ENCODE measurements at regions not wholly inside any gene's neighbourhood (a gene's known extent, or its start where the extent isn't known, plus 50 kb on each side); places are given as distances from the start of the nearest gene placed in this dataset.
"Not testable (repeated sequence)": the region's sequence is repeated elsewhere in the genome, so short reads cannot be mapped to it uniquely, and the experiment has no call there.

- ATAC-seq (no peak), DNase-seq (no peak)
- Mint-ChIP-seq H3K9me3 (no peaks in the 10 kb centered on the region), H3K4me3 (no peak overlapping the region), H3K27ac (no peak overlapping the region), H3K27me3 (peaks cover 24% of the 10 kb centered on the region), H3K4me1 (no peaks in the 10 kb centered on the region)
Observed at GRCh38 chr10:9301554-9301953, 1247.1 kb downstream of the GATA3 start.

DNA sequence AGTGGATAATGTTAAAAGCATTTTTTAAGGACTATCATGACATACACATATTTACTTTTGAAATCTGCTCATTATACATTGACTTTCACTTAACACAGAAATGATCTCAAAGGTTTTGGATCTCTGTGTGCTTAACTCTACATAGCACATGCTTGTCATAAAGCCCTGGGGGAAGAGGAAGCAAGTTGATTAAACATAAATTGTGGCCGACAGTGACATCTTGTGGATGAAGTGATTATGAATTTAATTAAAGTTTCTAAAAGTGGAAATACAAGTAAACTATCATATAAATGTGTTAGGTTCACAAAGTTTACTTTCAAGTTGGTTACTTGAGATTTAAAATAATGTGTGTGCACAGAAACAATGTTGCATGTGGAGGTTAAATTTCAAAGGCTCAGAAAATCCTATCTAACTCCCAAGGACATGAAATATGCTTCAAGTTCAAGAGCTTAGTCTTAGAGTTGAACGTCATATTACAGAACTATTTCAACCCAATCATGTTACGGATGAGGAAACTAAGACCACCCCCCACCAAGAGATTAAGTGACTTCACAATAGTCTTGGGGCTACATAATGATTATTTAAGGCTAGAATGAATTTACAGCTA is 1247.8 kb downstream of the GATA3 start:
- Mint-ChIP-seq H3K4me3 (no peak overlapping the region), H3K27me3 (peaks cover 21% of the 10 kb centered on the region), H3K4me1 (no peaks in the 10 kb centered on the region), H3K27ac (no peak overlapping the region), H3K9me3 (no peaks in the 10 kb centered on the region)
- peak; percentile 48 for ATAC-seq
- no peak for DNase-seq

GRCh38 chr10:9305018-9305655 is 1250.6 kb downstream of the GATA3 start:
- Mint-ChIP-seq H3K4me3 (no peak overlapping the region), H3K27me3 (peaks cover 21% of the 10 kb centered on the region), H3K27ac (no peak overlapping the region), H3K9me3 (no peaks in the 10 kb centered on the region), H3K4me1 (no peaks in the 10 kb centered on the region)
- DNase-seq, result no peak
- no peak for ATAC-seq

GRCh38 chr10:9311702-9312499 is 1257.4 kb downstream of the GATA3 start:
- Mint-ChIP-seq H3K4me3 (no peak overlapping the region), H3K27me3 (peaks cover 11% of the 10 kb centered on the region), H3K27ac (no peak overlapping the region), H3K4me1 (no peaks in the 10 kb centered on the region), H3K9me3 (no peaks in the 10 kb centered on the region)
- ATAC-seq (no peak), DNase-seq (no peak)

GRCh38 chr10:9315292-9315691 is 1260.8 kb downstream of the GATA3 start:
- ATAC-seq, result no peak
- Mint-ChIP-seq H3K27me3 (peaks cover 11% of the 10 kb centered on the region), H3K27ac (no peak overlapping the region), H3K9me3 (no peaks in the 10 kb centered on the region), H3K4me1 (no peaks in the 10 kb centered on the region), H3K4me3 (no peak overlapping the region)
- DNase-seq, result no peak

GRCh38 chr10:9331583-9332008 is 1277.1 kb downstream of the GATA3 start:
- Mint-ChIP-seq H3K4me1 (no peaks in the 10 kb centered on the region), H3K27me3 (peaks cover 44% of the 10 kb centered on the region), H3K27ac (no peak overlapping the region), H3K9me3 (no peaks in the 10 kb centered on the region), H3K4me3 (no peak overlapping the region)
- DNase-seq (no peak), ATAC-seq (no peak)

GRCh38 chr10:9334270-9334669 is 1279.8 kb downstream of the GATA3 start:
- H3K4me1 Mint-ChIP-seq, result no peaks in the 10 kb centered on the region
- ATAC-seq (no peak), DNase-seq (no peak)
- no peaks in the 10 kb centered on the region for H3K9me3 Mint-ChIP-seq
- no peak overlapping the region for H3K4me3 Mint-ChIP-seq
- peaks cover 35% of the 10 kb centered on the region for H3K27me3 Mint-ChIP-seq
- H3K27ac Mint-ChIP-seq, result no peak overlapping the region

DNA sequence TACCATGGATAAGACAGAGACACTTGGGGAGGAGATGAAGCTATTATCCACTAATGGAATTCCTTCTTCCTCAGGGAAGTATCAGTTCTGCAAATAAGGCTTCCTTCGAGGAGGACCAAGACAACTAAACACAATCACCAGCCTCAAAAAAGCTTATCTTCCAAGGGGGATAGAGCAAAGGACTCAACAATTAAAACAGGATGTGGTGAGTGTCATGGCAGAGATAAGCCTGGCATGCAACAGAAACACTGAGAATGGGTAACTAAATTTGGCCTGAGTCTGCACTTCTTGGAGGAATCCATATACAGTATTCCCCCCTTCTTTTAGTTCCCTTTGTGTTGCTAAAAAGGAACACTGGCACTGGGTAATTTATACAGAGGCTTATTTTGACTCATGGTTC is 1285.2 kb downstream of the GATA3 start:
- ATAC-seq (no peak), DNase-seq (no peak)
- Mint-ChIP-seq H3K27ac (peak overlapping the region in 1 of 2 donors; percentile 17), H3K4me1 (no peaks in the 10 kb centered on the region), H3K27me3 (peaks cover 13% of the 10 kb centered on the region), H3K4me3 (no peak overlapping the region), H3K9me3 (no peaks in the 10 kb centered on the region)

- no peaks in the 10 kb centered on the region for H3K4me1 Mint-ChIP-seq
- ATAC-seq (no peak), DNase-seq (no peak)
- peaks cover 16 to 18% of the 10 kb centered on the region in 2 donors for H3K9me3 Mint-ChIP-seq
- no peak overlapping the region for H3K27ac Mint-ChIP-seq
- peaks cover 7% of the 10 kb centered on the region for H3K27me3 Mint-ChIP-seq
- H3K4me3 Mint-ChIP-seq, result no peak overlapping the region
Observed at GRCh38 chr10:9342885-9343570, 1288.5 kb downstream of the GATA3 start.

- not testable (repeated sequence) for H3K4me3 Mint-ChIP-seq, H3K4me1 Mint-ChIP-seq, DNase-seq, H3K27me3 Mint-ChIP-seq, ATAC-seq
- Mint-ChIP-seq H3K9me3 (peaks cover 18 to 19% of the 10 kb centered on the region in 2 donors), H3K27ac (peak overlapping the region in 1 of 2 donors; percentile 2)
Observed at GRCh38 chr10:9347933-9348332, 1293.4 kb downstream of the GATA3 start.

DNA sequence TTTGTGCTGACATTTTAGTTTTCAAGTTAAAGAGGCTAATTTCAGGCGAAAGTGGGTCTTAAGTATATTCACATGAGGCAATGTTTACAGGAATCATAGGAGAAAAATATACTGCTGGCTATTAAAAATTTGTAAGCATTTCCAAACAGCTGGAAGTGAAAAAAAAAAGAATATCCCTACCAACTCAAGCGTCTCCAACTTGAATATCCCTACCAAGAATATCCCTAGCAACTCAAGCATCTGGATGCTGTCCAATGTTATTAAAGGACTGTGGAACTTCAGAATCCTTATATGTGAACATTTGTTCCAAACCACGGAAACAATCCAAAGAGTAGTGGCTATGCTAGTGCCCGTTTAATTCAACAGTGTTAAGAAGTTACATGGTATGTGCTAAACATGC is 1303.0 kb downstream of the GATA3 start:
- ATAC-seq (no peak), DNase-seq (no peak)
- H3K27me3 Mint-ChIP-seq, result no peaks in the 10 kb centered on the region
- H3K4me1 Mint-ChIP-seq, result peaks cover 3% of the 10 kb centered on the region
- H3K27ac Mint-ChIP-seq, result no peak overlapping the region
- H3K4me3 Mint-ChIP-seq, result no peak overlapping the region
- H3K9me3 Mint-ChIP-seq, result peaks cover 0 to 4% of the 10 kb centered on the region in 2 donors

DNA sequence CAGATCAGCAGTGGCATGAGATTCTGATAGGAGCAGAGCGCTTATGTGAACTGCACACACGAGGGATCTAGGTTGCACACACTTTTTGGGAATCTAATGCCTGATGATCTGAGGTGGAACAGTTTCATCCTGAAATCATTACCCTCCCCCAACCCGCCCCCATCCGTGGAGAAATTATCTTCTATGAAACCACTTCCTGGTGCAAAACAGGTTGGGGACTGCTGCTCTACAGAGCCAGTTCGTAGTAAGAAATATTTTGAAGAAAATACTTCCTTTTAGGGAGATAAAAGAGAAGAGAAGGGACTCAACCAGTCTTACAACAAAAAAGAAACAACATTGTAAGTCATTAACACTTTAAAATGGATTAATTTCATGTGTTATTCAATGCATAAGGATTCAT is 1308.2 kb downstream of the GATA3 start:
- H3K4me3 Mint-ChIP-seq, result no peak overlapping the region
- ATAC-seq, result no peak

GRCh38 chr10:9379183-9379582 is 1324.7 kb downstream of the GATA3 start:
- no peaks in the 10 kb centered on the region for H3K4me1 Mint-ChIP-seq
- H3K9me3 Mint-ChIP-seq, result no peaks in the 10 kb centered on the region
- no peak overlapping the region for H3K27ac Mint-ChIP-seq
- H3K27me3 Mint-ChIP-seq, result peaks cover 29% of the 10 kb centered on the region
- H3K4me3 Mint-ChIP-seq, result no peak overlapping the region
- DNase-seq (no peak), ATAC-seq (no peak)

More for the DNA sequence above, 1308.2 kb downstream of the GATA3 start:
- no peaks in the 10 kb centered on the region for H3K9me3 Mint-ChIP-seq
- H3K27ac Mint-ChIP-seq, result no peak overlapping the region
- no peaks in the 10 kb centered on the region for H3K27me3 Mint-ChIP-seq
- no peak for DNase-seq
- H3K4me1 Mint-ChIP-seq, result peaks cover 9% of the 10 kb centered on the region

GRCh38 chr10:9381733-9382532 is 1327.4 kb downstream of the GATA3 start:
- DNase-seq, result no peak
- Mint-ChIP-seq H3K4me3 (no peak overlapping the region), H3K9me3 (no peaks in the 10 kb centered on the region), H3K27ac (no peak overlapping the region), H3K27me3 (peaks cover 36% of the 10 kb centered on the region), H3K4me1 (no peaks in the 10 kb centered on the region)
- no peak for ATAC-seq

DNA sequence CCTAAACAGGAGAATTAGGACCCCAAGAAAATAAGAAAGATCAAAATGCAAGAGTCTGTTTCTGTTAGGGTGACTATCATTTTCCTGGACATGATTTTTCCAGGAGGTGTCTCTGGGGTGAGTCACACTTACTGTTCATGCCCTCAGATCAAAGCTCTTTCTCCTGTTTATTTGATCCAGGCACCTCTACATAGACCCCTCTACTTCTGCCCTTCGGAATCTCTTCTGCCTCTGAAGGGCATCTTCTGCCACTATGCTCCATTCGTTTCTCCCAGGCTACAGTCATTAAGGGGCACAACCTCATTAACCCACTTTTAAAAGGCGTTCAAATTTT is 1328.0 kb downstream of the GATA3 start:
- H3K27me3 Mint-ChIP-seq, result peaks cover 36% of the 10 kb centered on the region
- DNase-seq (no peak), ATAC-seq (no peak)
- no peak overlapping the region for H3K27ac Mint-ChIP-seq
- H3K4me1 Mint-ChIP-seq, result no peaks in the 10 kb centered on the region
- no peak overlapping the region for H3K4me3 Mint-ChIP-seq
- no peaks in the 10 kb centered on the region for H3K9me3 Mint-ChIP-seq
